PFSK-1 (cell line): ENCODE measurements at regions not wholly inside any gene's neighbourhood (a gene's known extent, or its start where the extent isn't known, plus 50 kb on each side); places are given as distances from the start of the nearest gene placed in this dataset.

Source experiments
- POLR2AphosphoS5 ChIP-seq: IDR thresholded peaks from 2 replicates; pipeline ENCODE4 v1.6.1; 2012; ENCODE audit warnings: low read depth, mild to moderate bottlenecking, control low read depth, low read length, moderate library complexity
- SIN3A ChIP-seq: IDR thresholded peaks from 2 replicates; pipeline ENCODE4 v1.6.1; 2012; ENCODE audit warnings: mild to moderate bottlenecking, low read length, moderate library complexity, borderline replicate concordance; ENCODE audit not compliant: insufficient read depth
- TAF1 ChIP-seq: IDR thresholded peaks from 2 replicates; pipeline ENCODE4 v1.6.1; 2012; ENCODE audit warnings: low read length, control low read depth, borderline replicate concordance; ENCODE audit not compliant: insufficient read depth
- TF ChIP-seq, protein P1 (sequence below), 2 experiments: IDR thresholded peaks; 2 replicates each; pipeline versions ENCODE4 v1.6.1 to v1.8.0; 2011 to 2012; ENCODE audit warnings: low read depth in 2 of 2, low read length in 2 of 2, control low read depth in 1 of 2, inconsistent platforms in 1 of 2, mild to moderate bottlenecking in 1 of 2, moderate library complexity in 1 of 2; ENCODE audit not compliant: insufficient read depth in 1 of 2

DNA sequence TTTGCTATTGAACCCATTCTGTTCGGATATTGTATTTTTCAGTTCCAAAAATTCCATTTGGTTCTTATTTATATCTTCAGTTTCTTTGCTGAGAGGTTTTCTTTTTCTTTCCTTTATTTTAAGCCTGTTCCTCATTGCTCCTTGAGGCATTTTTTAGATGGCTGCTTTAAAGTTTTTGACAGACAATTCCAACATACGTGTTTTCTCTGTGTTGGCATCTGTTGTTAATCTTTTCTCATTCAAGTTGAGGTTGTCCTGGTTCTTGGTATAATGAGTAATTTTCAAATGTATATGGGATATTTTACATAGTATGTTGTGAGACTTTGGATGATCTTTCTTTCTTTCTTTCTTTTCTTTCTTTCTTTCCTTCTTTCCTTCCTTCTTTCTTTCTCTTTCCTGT, 1078.0 kb upstream of the CELF2 start:
- no peak for TF ChIP-seq POLR2AphosphoS5
- TF ChIP-seq TAF1: no peak
- TF ChIP-seq, protein P1, sequence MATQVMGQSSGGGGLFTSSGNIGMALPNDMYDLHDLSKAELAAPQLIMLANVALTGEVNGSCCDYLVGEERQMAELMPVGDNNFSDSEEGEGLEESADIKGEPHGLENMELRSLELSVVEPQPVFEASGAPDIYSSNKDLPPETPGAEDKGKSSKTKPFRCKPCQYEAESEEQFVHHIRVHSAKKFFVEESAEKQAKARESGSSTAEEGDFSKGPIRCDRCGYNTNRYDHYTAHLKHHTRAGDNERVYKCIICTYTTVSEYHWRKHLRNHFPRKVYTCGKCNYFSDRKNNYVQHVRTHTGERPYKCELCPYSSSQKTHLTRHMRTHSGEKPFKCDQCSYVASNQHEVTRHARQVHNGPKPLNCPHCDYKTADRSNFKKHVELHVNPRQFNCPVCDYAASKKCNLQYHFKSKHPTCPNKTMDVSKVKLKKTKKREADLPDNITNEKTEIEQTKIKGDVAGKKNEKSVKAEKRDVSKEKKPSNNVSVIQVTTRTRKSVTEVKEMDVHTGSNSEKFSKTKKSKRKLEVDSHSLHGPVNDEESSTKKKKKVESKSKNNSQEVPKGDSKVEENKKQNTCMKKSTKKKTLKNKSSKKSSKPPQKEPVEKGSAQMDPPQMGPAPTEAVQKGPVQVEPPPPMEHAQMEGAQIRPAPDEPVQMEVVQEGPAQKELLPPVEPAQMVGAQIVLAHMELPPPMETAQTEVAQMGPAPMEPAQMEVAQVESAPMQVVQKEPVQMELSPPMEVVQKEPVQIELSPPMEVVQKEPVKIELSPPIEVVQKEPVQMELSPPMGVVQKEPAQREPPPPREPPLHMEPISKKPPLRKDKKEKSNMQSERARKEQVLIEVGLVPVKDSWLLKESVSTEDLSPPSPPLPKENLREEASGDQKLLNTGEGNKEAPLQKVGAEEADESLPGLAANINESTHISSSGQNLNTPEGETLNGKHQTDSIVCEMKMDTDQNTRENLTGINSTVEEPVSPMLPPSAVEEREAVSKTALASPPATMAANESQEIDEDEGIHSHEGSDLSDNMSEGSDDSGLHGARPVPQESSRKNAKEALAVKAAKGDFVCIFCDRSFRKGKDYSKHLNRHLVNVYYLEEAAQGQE (IDR thresholded peaks at IDR 0.05; ENCODE audit: insufficient read depth in 1 of 2, low read depth in 2 of 2, low read length in 2 of 2): no peak
- no peak for TF ChIP-seq SIN3A
